VCaP (cell line): ENCODE measurements at regions not wholly inside any gene's neighbourhood (a gene's known extent, or its start where the extent isn't known, plus 50 kb on each side); places are given as distances from the start of the nearest gene placed in this dataset.

Source experiments
- H3K27ac ChIP-seq: fragments of 450-650 bp; 2 replicates; pipeline ENCODE4 v1.5.1; 2017
- CTCF ChIP-seq: fragments of 450-650 bp; conservative IDR thresholded peaks from 2 replicates; pipeline ENCODE4 v1.5.1; 2017; ENCODE audit warnings: mild to moderate bottlenecking, moderate library complexity

DNA sequence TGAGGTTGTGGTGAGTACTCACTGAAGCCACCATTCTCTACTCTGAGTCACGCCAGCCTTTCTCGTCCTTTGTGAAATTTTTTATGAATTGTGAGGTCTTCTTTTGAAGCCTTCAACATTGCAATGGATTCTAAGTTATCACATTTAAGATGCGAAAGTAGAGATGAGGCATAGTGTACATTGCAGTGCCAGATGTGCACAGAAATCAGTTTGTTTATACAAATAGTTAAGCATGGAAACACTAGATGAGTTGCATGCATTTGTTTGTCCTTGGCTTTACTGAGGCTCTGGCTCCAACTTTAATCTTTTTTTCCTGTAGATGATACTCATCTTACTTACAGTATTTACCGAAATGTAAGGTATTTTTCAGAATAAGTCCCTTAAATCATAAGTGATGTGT, 453.7 kb upstream of the RIOK2 start:
- H3K27ac ChIP-seq, result no peak overlapping the region

GRCh38 chr5:97641081-97641480, 458.0 kb upstream of the RIOK2 start:
- TF ChIP-seq CTCF, result no peak
- no peak overlapping the region for H3K27ac ChIP-seq

More for the DNA sequence above, 453.7 kb upstream of the RIOK2 start:
- no peak for TF ChIP-seq CTCF

DNA sequence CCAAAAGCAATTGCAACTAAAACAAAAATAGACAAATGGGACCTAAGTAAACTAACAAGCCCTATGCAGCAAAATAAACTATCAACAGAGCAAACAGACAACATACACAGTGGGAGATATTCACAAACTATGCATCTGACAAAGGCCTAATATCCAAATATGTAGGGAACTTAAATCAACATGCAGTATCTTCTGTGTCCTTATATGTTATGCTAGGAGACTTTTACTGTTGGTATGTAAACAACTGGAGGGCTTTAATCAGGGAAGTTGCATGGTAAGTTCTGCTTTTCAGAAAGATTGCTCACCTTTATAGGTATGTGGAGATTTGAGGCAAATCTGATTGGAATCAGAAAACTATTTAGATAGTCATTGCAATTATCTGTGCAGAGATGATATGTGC, 461.2 kb upstream of the RIOK2 start:
- H3K27ac ChIP-seq, result no peak overlapping the region
- no peak for TF ChIP-seq CTCF

- no peak for TF ChIP-seq CTCF
These were observed 461.8 kb upstream of the RIOK2 start for GRCh38 chr5:97644896-97645295.

DNA sequence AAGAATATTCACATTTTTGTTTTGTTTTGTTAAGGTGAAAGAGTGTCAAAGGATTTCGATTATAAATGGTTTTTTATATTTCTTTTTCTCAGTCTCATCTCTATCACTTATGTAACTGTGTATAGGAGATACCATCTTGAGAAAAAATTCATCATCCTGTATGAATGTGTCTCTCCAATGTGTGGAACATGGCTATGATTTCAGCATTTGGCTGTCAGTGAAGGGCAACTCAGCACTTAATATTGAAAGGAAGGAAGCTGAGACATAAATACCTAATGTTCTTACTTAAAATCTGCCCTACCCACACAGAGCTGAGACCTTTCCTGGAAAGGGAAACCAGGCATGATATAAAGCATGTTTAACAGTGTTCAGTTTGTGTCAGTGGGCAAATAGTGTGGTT, 474.2 kb upstream of the RIOK2 start:
- no peak overlapping the region for H3K27ac ChIP-seq
- TF ChIP-seq CTCF, result no peak

More at GRCh38 chr5:97644896-97645295, 461.8 kb upstream of the RIOK2 start:
- H3K27ac ChIP-seq, result no peak overlapping the region

DNA sequence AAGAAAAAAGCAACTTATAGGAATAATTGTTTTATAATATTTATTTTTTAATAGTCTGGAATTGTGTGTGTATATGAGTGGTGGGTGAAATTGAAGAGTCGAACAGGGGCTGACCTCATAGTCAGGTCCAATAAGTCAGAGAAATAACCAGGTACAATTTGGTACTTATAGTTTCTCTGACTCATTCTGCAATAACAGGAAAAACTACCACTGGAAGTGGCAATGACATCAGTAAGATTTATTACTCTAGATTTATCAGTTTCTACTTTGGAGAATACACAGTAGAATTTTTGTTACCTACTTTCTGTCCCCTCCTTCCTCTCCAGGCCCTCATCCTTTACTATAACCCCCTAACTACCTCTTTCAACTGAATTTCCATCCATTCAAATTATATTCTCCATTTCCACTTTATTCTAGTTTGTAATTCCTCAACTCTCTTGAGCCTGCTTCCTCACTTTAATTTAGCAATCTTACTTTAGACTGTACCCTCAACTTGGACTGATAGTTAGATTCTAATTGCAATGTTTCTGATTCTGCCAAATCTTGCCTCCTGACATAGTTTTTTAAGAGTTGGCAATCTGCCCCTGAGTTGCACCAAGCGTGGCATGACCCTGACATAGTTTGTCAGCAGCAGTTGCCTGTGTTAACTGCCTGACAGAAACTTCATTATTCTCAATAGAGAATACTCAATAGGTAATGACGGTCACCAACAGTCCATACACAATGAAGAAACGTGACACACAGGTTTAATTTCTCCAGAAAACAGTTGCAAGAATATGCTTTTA, 475.3 kb upstream of the RIOK2 start:
- no peak for TF ChIP-seq CTCF
- no peak overlapping the region for H3K27ac ChIP-seq

- H3K27ac ChIP-seq, result no peak overlapping the region
- no peak for TF ChIP-seq CTCF
These were observed 483.7 kb upstream of the RIOK2 start for GRCh38 chr5:97666783-97667182.
